ENCODE measurements at regions not wholly inside any gene's neighbourhood (a gene's known extent, or its start where the extent isn't known, plus 50 kb on each side); places are given as distances from the start of the nearest gene placed in this dataset.

GRCh38 chr1:94596260-94596659, 54.7 kb upstream of the F3 start:
- H3K9ac ChIP-seq (ENCODE audit: low read depth in 1 of 2, low read length in 2 of 2): no peak overlapping the region
- no peak overlapping the region for H3K27ac ChIP-seq (ENCODE audit: low read depth in 1 of 2, low read length in 2 of 2)
- TF ChIP-seq HNF4G (IDR thresholded peaks at IDR 0.05) (no peak), TAF1 (conservative IDR thresholded peaks at IDR 0.05) (no peak)
- no peak overlapping the region for H3K4me3 ChIP-seq (ENCODE audit: low read depth in 1 of 3, low read length in 3 of 3)
- H3K27me3 ChIP-seq (ENCODE audit: control insufficient read depth in 4 of 4, insufficient read depth in 4 of 4, low read length in 3 of 4): no peaks in the 10 kb centered on the region
- no peak for DNase-seq (ENCODE audit: low spot score)
- no peaks in the 10 kb centered on the region for H3K4me1 ChIP-seq (ENCODE audit: control insufficient read depth in 4 of 4, insufficient read depth in 4 of 4, low read length in 3 of 4)
- no peaks in the 10 kb centered on the region for H3K36me3 ChIP-seq (ENCODE audit: control insufficient read depth in 4 of 4, insufficient read depth in 3 of 4, low read depth in 1 of 4, low read length in 3 of 4)
- WGBS: 88% methylated on average over 3 of the region's 3 CpGs
- no peaks in the 10 kb centered on the region for H3K9me3 ChIP-seq (ENCODE audit: control insufficient read depth in 4 of 4, low read length in 3 of 4)

GRCh38 chr1:94595658-94596057, 54.1 kb upstream of the F3 start:
- H3K9ac ChIP-seq (ENCODE audit: low read depth in 1 of 2, low read length in 2 of 2): no peak overlapping the region
- H3K4me1 ChIP-seq (ENCODE audit: control insufficient read depth in 4 of 4, insufficient read depth in 4 of 4, low read length in 3 of 4): no peaks in the 10 kb centered on the region
- 61% methylated on average over 5 of the region's 5 CpGs for WGBS
- no peak overlapping the region for H3K27ac ChIP-seq (ENCODE audit: low read depth in 1 of 2, low read length in 2 of 2)
- TF ChIP-seq ATF3 (IDR thresholded peaks at IDR 0.05): no peak
- TF ChIP-seq EGR1 (IDR thresholded peaks at IDR 0.05; ENCODE audit: low read depth in 2 of 2): no peak
- TF ChIP-seq, protein P1, sequence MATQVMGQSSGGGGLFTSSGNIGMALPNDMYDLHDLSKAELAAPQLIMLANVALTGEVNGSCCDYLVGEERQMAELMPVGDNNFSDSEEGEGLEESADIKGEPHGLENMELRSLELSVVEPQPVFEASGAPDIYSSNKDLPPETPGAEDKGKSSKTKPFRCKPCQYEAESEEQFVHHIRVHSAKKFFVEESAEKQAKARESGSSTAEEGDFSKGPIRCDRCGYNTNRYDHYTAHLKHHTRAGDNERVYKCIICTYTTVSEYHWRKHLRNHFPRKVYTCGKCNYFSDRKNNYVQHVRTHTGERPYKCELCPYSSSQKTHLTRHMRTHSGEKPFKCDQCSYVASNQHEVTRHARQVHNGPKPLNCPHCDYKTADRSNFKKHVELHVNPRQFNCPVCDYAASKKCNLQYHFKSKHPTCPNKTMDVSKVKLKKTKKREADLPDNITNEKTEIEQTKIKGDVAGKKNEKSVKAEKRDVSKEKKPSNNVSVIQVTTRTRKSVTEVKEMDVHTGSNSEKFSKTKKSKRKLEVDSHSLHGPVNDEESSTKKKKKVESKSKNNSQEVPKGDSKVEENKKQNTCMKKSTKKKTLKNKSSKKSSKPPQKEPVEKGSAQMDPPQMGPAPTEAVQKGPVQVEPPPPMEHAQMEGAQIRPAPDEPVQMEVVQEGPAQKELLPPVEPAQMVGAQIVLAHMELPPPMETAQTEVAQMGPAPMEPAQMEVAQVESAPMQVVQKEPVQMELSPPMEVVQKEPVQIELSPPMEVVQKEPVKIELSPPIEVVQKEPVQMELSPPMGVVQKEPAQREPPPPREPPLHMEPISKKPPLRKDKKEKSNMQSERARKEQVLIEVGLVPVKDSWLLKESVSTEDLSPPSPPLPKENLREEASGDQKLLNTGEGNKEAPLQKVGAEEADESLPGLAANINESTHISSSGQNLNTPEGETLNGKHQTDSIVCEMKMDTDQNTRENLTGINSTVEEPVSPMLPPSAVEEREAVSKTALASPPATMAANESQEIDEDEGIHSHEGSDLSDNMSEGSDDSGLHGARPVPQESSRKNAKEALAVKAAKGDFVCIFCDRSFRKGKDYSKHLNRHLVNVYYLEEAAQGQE (IDR thresholded peaks at IDR 0.05): no peak
- no peak for TF ChIP-seq GABPA (IDR thresholded peaks at IDR 0.05 in 1 of 2, conservative IDR thresholded peaks at IDR 0.05 in 1 of 2)
- no peak for TF ChIP-seq RAD21 (IDR thresholded peaks at IDR 0.05)
- no peak for TF ChIP-seq FOXA1 (IDR thresholded peaks at IDR 0.05)
- H3K27me3 ChIP-seq (ENCODE audit: control insufficient read depth in 4 of 4, insufficient read depth in 4 of 4, low read length in 3 of 4): no peaks in the 10 kb centered on the region
- H3K4me3 ChIP-seq (ENCODE audit: low read depth in 1 of 3, low read length in 3 of 3): no peak overlapping the region
- DNase-seq (ENCODE audit: low spot score): no peak
- H3K9me3 ChIP-seq (ENCODE audit: control insufficient read depth in 4 of 4, low read length in 3 of 4): no peaks in the 10 kb centered on the region
- H3K36me3 ChIP-seq (ENCODE audit: control insufficient read depth in 4 of 4, insufficient read depth in 3 of 4, low read depth in 1 of 4, low read length in 3 of 4): no peaks in the 10 kb centered on the region

DNA sequence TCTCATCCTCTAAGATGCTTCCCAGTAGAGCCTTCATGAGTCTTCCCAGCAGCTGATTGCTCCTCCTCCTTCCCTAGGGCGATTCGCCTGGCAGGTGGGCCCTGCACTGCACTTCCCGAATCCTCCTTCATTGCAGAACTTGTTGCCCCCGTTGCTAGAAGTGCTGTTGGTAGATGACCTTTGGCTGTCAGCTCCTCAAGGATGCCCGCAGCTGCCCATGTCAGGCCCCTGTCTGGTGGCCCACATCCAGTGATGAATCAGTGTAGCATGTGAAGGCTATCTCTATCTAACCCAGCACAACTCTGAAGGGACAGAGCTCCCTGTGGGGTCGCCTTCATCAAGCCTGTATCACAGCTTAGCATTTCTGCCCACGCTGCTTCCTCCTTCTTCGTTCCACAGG, 52.1 kb upstream of the F3 start:
- WGBS: 82% methylated on average over 8 of the region's 8 CpGs
- no peak for DNase-seq (ENCODE audit: low spot score)
- TF ChIP-seq TAF1 (conservative IDR thresholded peaks at IDR 0.05) (no peak), CTCF (IDR thresholded peaks at IDR 0.05; ENCODE audit: low read depth, low read length, missing input control) (no peak), RXRA (IDR thresholded peaks at IDR 0.05) (no peak), FOXA2 (IDR thresholded peaks at IDR 0.05) (no peak), ATF3 (IDR thresholded peaks at IDR 0.05) (no peak), JUND (IDR thresholded peaks at IDR 0.05) (no peak), YY1 (IDR thresholded peaks at IDR 0.05) (no peak), GABPA (IDR thresholded peaks at IDR 0.05 in 1 of 2, conservative IDR thresholded peaks at IDR 0.05 in 1 of 2) (no peak), EGR1 (IDR thresholded peaks at IDR 0.05; ENCODE audit: low read depth in 2 of 2) (no peak), HNF4G (IDR thresholded peaks at IDR 0.05) (no peak), RAD21 (IDR thresholded peaks at IDR 0.05) (no peak), SP1 (IDR thresholded peaks at IDR 0.05) (no peak), HNF4A (conservative IDR thresholded peaks at IDR 0.05) (no peak)
- TF ChIP-seq, protein P2, sequence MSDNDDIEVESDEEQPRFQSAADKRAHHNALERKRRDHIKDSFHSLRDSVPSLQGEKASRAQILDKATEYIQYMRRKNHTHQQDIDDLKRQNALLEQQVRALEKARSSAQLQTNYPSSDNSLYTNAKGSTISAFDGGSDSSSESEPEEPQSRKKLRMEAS (IDR thresholded peaks at IDR 0.05): no peak
- TF ChIP-seq, protein P1 (IDR thresholded peaks at IDR 0.05): no peak

More for the DNA sequence above, 52.1 kb upstream of the F3 start:
- Histone ChIP-seq H3K36me3 (ENCODE audit: control insufficient read depth in 4 of 4, insufficient read depth in 3 of 4, low read depth in 1 of 4, low read length in 3 of 4) (no peaks in the 10 kb centered on the region), H3K27ac (ENCODE audit: low read depth in 1 of 2, low read length in 2 of 2) (no peak overlapping the region), H3K4me1 (ENCODE audit: control insufficient read depth in 4 of 4, insufficient read depth in 4 of 4, low read length in 3 of 4) (no peaks in the 10 kb centered on the region), H3K9me3 (ENCODE audit: control insufficient read depth in 4 of 4, low read length in 3 of 4) (no peaks in the 10 kb centered on the region), H3K9ac (ENCODE audit: low read depth in 1 of 2, low read length in 2 of 2) (no peak overlapping the region), H3K27me3 (ENCODE audit: control insufficient read depth in 4 of 4, insufficient read depth in 4 of 4, low read length in 3 of 4) (no peaks in the 10 kb centered on the region), H3K4me3 (ENCODE audit: low read depth in 1 of 3, low read length in 3 of 3) (no peak overlapping the region)

All from liver (tissue), 8 donors.